CD4-positive, alpha-beta T cell (primary cell): ENCODE measurements at regions not wholly inside any gene's neighbourhood (a gene's known extent, or its start where the extent isn't known, plus 50 kb on each side); places are given as distances from the start of the nearest gene placed in this dataset.
A peak's percentile ranks its signal among the peaks of the same experiment; 100 is the strongest.
"Not testable (repeated sequence)": the region's sequence is repeated elsewhere in the genome, so short reads cannot be mapped to it uniquely, and the experiment has no call there.

ENCODE experiments used
- ATAC-seq: fragments of 200-7000 bp; cut with Tn5 transposase; one replicate; pipeline ENCODE4 v1.10.0; 2022; ENCODE audit warnings: mild to moderate bottlenecking; ENCODE audit not compliant: poor library complexity
- CTCF ChIA-PET: fragments of 350-600 bp; sonication (Branson Sonifier 250); formaldehyde crosslinking; loops from one replicate; lab custom pipeline; 2021; ENCODE audit warnings: antibody characterized with exemption, inconsistent platforms; lab: Charles Lee
- POLR2A ChIA-PET: fragments of 350-600 bp; sonication (Branson Sonifier 250); formaldehyde crosslinking; loops from one replicate; lab custom pipeline; 2021; ENCODE audit warnings: antibody characterized with exemption, inconsistent platforms; lab: Charles Lee
- DNase-seq, 14 experiments: peaks; one replicate each; pipeline ENCODE4 v3.0.0-alpha.2; 2013 to 2020; ENCODE audit warnings: mixed read lengths in 2 of 14
- H3K27ac ChIP-seq, 2 donors: one replicate each; pipeline versions ENCODE4 v1.5.1 to v1.7.0; 2013; ENCODE audit warnings: low read length in 2 of 2, low read depth in 1 of 2, mild to moderate bottlenecking in 1 of 2
- H3K27me3 ChIP-seq, 2 experiments: 1 replicate in 1 of 2; 2 replicates in 1 of 2; pipeline versions ENCODE4 v1.6.1 to v1.7.0; 2013; ENCODE audit warnings: low read length in 2 of 2, control low read depth in 1 of 2, mild to moderate bottlenecking in 1 of 2, moderate library complexity in 1 of 2; ENCODE audit not compliant: insufficient read depth in 2 of 2, control insufficient read depth in 1 of 2
- H3K36me3 ChIP-seq: one replicate; pipeline ENCODE4 v1.6.1; 2013; ENCODE audit warnings: low read length, control low read depth; ENCODE audit not compliant: insufficient read depth
- H3K4me1 ChIP-seq: one replicate; pipeline ENCODE4 v1.6.1; 2013; ENCODE audit warnings: low read length, control low read depth; ENCODE audit not compliant: insufficient read depth
- H3K4me3 ChIP-seq: one replicate; pipeline ENCODE4 v1.5.1; 2013; ENCODE audit warnings: mild to moderate bottlenecking, low read length, moderate library complexity
- H3K9me3 ChIP-seq, 2 experiments: 1 replicate in 1 of 2; 2 replicates in 1 of 2; pipeline versions ENCODE4 v1.6.1 to v1.7.0; 2013; ENCODE audit warnings: low read length in 2 of 2, mild to moderate bottlenecking in 2 of 2, control low read depth in 1 of 2, moderate library complexity in 1 of 2; ENCODE audit not compliant: control insufficient read depth in 1 of 2, insufficient read depth in 1 of 2
- H3K27ac Mint-ChIP-seq: one replicate; pipeline ENCODE4 v1.8.0; 2020; ENCODE audit warnings: mixed read lengths
- H3K27me3 Mint-ChIP-seq: one replicate; pipeline ENCODE4 v1.8.0; 2021; ENCODE audit warnings: mixed read lengths
- H3K36me3 Mint-ChIP-seq: one replicate; pipeline ENCODE4 v1.8.0; 2021; ENCODE audit warnings: low read depth, mixed read lengths
- H3K4me1 Mint-ChIP-seq: one replicate; pipeline ENCODE4 v1.8.0; 2021; ENCODE audit warnings: low read depth, mixed read lengths
- H3K4me3 Mint-ChIP-seq: one replicate; pipeline ENCODE4 v1.8.0; 2020; ENCODE audit warnings: mild to moderate bottlenecking, mixed read lengths
- H3K9me3 Mint-ChIP-seq: one replicate; pipeline ENCODE4 v1.8.0; 2020; ENCODE audit warnings: mixed read lengths
- intact Hi-C, 2 experiments: fragments of 100-400 bp; cut with DNase I in 1 of 2; cut with micrococcal nuclease in 1 of 2; formaldehyde crosslinking; loops; one replicate each; pipeline versions ENCODE4 v1.15.1 to v1.9.0; 2023 to 2025; cut with DNase I, micrococcal nuclease
- TF ChIP-seq, protein P1 (sequence below): fragments of 200-600 bp; IDR thresholded peaks from one replicate; pipeline ENCODE4 v1.8.0; 2022; ENCODE audit warnings: antibody characterized with exemption, mild to moderate bottlenecking

DNA sequence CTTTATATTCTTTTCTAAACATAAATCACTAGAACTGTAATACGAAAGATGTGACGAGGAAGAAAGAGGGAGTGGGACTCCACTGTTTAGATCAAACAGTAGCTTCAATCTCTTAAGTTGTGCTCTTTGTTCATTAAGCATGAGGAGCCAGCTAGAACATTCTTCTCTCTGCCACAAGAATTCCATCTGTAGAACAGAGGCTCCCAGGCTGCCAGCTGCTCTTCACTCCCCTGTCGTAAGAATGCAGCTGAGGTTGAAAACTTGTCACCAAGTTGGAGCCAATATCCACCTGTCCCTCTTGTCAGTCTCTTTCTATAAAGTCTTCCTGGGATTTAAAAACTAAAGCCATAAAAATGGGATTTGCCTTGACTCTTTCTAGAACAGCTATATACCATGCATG lies 65.0 kb upstream of the SEC24B start:
- no peak for ATAC-seq
- ChIA-PET POLR2A (no interaction called here), CTCF (no interaction called here)
- no peak for DNase-seq
- H3K36me3 ChIP-seq: no peaks in the 10 kb centered on the region
- TF ChIP-seq, protein P1, sequence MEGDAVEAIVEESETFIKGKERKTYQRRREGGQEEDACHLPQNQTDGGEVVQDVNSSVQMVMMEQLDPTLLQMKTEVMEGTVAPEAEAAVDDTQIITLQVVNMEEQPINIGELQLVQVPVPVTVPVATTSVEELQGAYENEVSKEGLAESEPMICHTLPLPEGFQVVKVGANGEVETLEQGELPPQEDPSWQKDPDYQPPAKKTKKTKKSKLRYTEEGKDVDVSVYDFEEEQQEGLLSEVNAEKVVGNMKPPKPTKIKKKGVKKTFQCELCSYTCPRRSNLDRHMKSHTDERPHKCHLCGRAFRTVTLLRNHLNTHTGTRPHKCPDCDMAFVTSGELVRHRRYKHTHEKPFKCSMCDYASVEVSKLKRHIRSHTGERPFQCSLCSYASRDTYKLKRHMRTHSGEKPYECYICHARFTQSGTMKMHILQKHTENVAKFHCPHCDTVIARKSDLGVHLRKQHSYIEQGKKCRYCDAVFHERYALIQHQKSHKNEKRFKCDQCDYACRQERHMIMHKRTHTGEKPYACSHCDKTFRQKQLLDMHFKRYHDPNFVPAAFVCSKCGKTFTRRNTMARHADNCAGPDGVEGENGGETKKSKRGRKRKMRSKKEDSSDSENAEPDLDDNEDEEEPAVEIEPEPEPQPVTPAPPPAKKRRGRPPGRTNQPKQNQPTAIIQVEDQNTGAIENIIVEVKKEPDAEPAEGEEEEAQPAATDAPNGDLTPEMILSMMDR: no peak
- peaks cover 45% of the 10 kb centered on the region for H3K27me3 Mint-ChIP-seq
- H3K27ac ChIP-seq: no peak overlapping the region
- H3K9me3 Mint-ChIP-seq: no peaks in the 10 kb centered on the region
- intact Hi-C loops: no loop called here
- H3K4me1 Mint-ChIP-seq: no peaks in the 10 kb centered on the region
- H3K36me3 Mint-ChIP-seq: no peaks in the 10 kb centered on the region
- H3K27ac Mint-ChIP-seq: no peak overlapping the region
- peaks cover 0 to 4% of the 10 kb centered on the region in 2 experiments for H3K27me3 ChIP-seq
- H3K4me3 ChIP-seq: no peak overlapping the region
- H3K9me3 ChIP-seq: no peaks in the 10 kb centered on the region
- H3K4me3 Mint-ChIP-seq: no peak overlapping the region
- H3K4me1 ChIP-seq: no peaks in the 10 kb centered on the region

- ATAC-seq (no peak), DNase-seq (no peak)
- Histone ChIP-seq H3K36me3 (no peaks in the 10 kb centered on the region), H3K27me3 (peaks cover 0 to 20% of the 10 kb centered on the region in 2 experiments), H3K27ac (no peak overlapping the region), H3K9me3 (no peaks in the 10 kb centered on the region), H3K4me3 (no peak overlapping the region), H3K4me1 (no peaks in the 10 kb centered on the region)
- Mint-ChIP-seq H3K27me3 (peaks cover 47% of the 10 kb centered on the region), H3K4me3 (no peak overlapping the region), H3K9me3 (no peaks in the 10 kb centered on the region), H3K4me1 (peaks cover 2% of the 10 kb centered on the region), H3K27ac (no peak overlapping the region), H3K36me3 (no peaks in the 10 kb centered on the region)
- TF ChIP-seq, protein P1: no peak
- ChIA-PET POLR2A (no interaction called here), CTCF (no interaction called here)
- intact Hi-C loops: no loop called here
Observed at GRCh38 chr4:109365939-109366338, 63.5 kb upstream of the COL25A1 start.

- H3K4me3 Mint-ChIP-seq, DNase-seq, H3K9me3 Mint-ChIP-seq, H3K4me1 ChIP-seq, H3K36me3 ChIP-seq, H3K4me3 ChIP-seq, H3K9me3 ChIP-seq, ATAC-seq, H3K4me1 Mint-ChIP-seq, intact Hi-C loops, CTCF ChIA-PET, H3K27ac ChIP-seq, POLR2A ChIA-PET, H3K36me3 Mint-ChIP-seq, H3K27ac Mint-ChIP-seq: not testable (repeated sequence)
- peaks cover 53% of the 10 kb centered on the region for H3K27me3 Mint-ChIP-seq
- peaks cover 0 to 23% of the 10 kb centered on the region in 2 experiments for H3K27me3 ChIP-seq
Observed at GRCh38 chr4:109365297-109365696, 62.8 kb upstream of the COL25A1 start.

GRCh38 chr4:109359040-109359646 lies 56.7 kb upstream of the COL25A1 start:
- H3K9me3 Mint-ChIP-seq: no peaks in the 10 kb centered on the region
- H3K4me3 ChIP-seq: no peak overlapping the region
- peaks cover 0 to 4% of the 10 kb centered on the region in 2 experiments for H3K9me3 ChIP-seq
- peaks cover 46% of the 10 kb centered on the region for H3K4me1 Mint-ChIP-seq
- ATAC-seq: peak; percentile 48
- peak overlapping the region; percentile 65 for H3K4me3 Mint-ChIP-seq
- H3K27ac ChIP-seq: no peak overlapping the region
- peaks cover 19 to 26% of the 10 kb centered on the region in 2 experiments for H3K27me3 ChIP-seq
- H3K36me3 ChIP-seq: no peaks in the 10 kb centered on the region
- peaks cover 53% of the 10 kb centered on the region for H3K27me3 Mint-ChIP-seq
- no peaks in the 10 kb centered on the region for H3K36me3 Mint-ChIP-seq
- peaks cover 21% of the 10 kb centered on the region for H3K4me1 ChIP-seq
- no peak overlapping the region for H3K27ac Mint-ChIP-seq
- DNase-seq: peak in 3 of 14 experiments; percentile 35 to 63 (median 46)
- POLR2A ChIA-PET: interaction anchor here (0.6 to 0.7 kb wide), 2 partner anchors 201 to 358 kb away, joined by 3 read pairs; partner anchors contain the start of gene MCUB
- intact Hi-C loops: no loop called here
- CTCF ChIA-PET: no interaction called here
- TF ChIP-seq, protein P1: no peak
